ENCODE measurements at regions not wholly inside any gene's neighbourhood (a gene's known extent, or its start where the extent isn't known, plus 50 kb on each side); places are given as distances from the start of the nearest gene placed in this dataset.
A peak's percentile ranks its signal among the peaks of the same experiment; 100 is the strongest.
"Not testable (repeated sequence)": the region's sequence is repeated elsewhere in the genome, so short reads cannot be mapped to it uniquely, and the experiment has no call there.

- peak; percentile 5 for DNase-seq (ENCODE audit: low read depth)
Measured at GRCh38 chr7:136325578-136325977, 348.4 kb upstream of the MTPN start.

DNA sequence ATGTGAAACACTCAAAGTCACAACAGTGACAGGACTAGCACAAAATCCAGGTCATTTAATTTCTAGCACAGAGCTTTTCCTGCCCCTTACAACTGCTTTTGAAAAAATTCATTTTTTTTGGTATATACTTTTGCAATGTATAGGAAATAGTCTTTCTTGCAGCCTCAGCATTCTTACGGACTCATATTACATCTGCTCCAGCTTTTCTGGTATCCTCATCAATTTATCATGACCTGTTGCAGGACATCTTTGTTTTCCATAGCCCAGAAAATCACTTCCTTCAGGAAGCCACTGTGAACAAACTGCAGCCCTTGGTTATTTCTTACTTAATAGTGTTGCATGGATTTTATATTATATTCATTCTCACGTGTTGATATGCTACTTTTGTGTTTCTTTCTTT is 347.9 kb upstream of the MTPN start:
- DNase-seq (ENCODE audit: low read depth), result no peak

- no peak for DNase-seq (ENCODE audit: low read depth)
Measured at GRCh38 chr7:136324073-136324704, 347.0 kb upstream of the MTPN start.

GRCh38 chr7:136312592-136312991 is 335.4 kb upstream of the MTPN start:
- no peak for DNase-seq (ENCODE audit: low read depth)

GRCh38 chr7:136309407-136309806 is 332.2 kb upstream of the MTPN start:
- no peak for DNase-seq (ENCODE audit: low read depth)

DNA sequence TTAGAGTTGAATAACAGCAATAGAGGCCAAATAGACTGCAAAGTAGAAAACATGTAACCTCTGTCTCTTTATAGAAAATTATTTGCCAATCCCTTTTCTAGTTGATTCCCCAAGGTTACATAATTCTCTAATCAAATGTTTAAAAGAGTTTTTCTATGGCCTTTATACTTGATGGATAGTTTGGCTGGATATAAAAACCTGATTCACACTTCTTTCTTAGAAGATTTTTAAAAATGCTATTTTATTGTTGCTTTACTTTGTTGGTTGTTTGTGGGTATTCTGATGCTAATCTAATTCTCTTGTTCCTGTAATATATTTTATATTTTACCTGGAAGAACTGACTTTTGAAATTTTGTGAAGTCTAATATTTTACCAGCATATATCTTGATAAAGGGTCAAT is 331.1 kb upstream of the MTPN start:
- DNase-seq (ENCODE audit: low read depth), result no peak

DNA sequence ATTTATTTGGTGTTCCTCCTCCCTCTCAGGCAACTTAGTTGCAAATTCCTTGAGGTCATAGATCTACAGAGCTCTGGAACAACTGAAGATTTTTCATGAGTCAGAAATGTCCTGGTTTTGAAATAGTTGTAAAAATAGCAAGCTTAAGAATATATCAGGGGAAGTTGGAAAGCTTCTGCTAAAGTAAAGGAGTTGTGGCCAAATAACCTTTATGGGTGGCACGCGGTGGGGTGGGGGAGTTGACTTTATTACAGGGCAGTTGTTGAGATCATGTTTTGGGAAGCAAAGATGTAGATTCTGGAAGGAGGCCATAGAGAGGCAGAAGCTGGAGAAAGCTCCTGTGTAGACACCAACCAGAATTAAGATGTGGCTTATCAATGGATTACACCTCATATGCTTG is 326.0 kb upstream of the MTPN start:
- no peak for DNase-seq (ENCODE audit: low read depth)

DNA sequence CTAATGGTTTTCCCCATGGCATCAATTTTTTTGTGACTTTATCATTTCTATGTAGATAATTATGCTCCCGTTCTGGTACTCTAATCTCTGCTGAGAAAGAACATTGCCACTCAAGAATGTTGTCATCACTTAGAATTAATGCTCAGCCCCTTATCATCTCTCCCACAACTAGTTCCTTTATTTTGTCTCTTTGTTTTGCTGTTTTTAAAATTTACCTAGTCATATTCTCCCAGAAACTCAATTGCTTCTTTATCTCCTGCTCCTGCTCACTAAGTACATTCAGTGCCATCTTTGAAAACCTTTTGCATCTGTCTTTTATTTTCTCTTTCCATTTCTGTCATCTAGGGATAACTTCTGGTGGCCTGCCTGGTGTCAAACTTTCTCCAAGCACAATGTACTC is 324.9 kb upstream of the MTPN start:
- no peak for DNase-seq (ENCODE audit: low read depth)

DNA sequence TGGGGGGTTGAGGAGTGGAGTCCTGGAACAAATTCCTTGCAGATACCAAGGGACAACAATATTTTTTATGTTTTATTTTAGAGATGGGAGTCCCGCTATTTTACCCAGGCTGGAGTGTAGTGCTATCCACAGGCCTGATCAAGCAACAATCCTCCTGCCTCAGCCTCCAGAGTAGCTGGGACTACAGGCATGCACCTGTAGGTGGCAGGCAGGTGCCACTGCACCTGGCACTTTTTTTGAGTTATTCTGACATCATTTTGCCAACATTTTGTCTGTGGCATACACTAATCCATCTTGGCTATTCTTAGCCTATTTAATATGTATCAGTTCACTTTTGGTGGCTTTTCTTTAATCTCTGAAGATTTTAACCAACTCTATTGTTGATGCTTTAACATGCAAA is 317.8 kb upstream of the MTPN start:
- no peak for DNase-seq (ENCODE audit: low read depth)

GRCh38 chr7:136293841-136294391 is 316.8 kb upstream of the MTPN start:
- no peak for DNase-seq (ENCODE audit: low read depth)

DNA sequence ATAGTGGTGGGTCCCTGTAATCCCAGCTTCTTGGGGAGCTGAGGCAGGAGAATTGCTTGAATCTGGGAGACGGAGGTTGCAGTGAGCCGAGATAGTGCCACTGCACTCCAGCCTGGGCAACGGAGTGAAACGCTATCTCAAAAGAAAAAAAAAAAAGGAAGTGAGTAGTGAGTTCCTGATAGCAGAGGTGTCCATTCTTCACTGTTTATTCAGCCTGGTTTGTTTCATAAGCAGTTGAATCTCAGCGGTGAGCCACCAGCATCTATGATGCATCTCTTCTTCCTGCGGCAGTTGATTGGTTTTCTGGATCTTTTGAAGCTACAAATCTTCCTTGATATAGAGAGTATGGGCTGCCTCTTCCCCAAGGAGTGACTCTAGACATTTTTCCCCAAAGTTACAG is 316.1 kb upstream of the MTPN start:
- no peak for DNase-seq (ENCODE audit: low read depth)

DNA sequence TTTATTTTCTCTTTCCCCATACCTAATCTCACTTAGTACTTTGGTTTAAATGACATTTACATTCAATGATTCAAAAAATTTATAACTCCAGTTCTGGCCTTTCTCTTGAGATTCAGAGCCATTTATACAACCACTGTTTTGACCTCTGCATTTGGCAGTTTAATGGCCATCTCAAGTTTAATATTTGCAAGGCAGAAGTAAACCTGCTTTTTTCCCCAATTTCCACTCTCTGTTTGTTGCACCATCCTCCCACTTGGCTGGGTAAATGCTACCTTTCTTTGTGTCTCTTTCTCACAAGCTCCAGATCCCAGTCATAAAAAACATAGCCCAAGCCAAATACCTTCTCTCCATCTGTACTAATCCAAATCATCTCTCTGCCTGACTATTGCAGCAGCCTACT is 315.2 kb upstream of the MTPN start:
- DNase-seq (ENCODE audit: low read depth), result no peak

DNA sequence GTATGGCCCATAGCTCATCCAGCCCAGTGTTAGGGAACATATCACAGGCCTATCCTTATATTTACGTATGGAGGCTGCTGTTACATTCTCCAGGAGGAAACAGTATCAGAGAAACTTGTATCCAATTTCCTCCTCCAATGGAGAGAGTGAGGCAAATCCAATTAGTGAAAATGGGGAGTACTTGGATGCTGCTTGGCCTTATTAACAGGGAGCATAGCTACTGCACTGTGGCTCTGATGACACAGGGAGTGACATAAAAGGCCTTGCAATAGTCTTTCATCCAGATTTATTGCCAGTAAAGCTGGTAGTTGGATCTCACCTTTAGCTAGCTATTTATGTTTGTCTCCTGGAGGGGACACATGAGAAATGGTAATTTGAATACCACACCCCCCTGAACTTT is 313.2 kb upstream of the MTPN start:
- DNase-seq (ENCODE audit: low read depth), result no peak

- peak; percentile 36 for DNase-seq (ENCODE audit: low read depth)
Measured at GRCh38 chr7:136278057-136278456, 300.9 kb upstream of the MTPN start.

DNA sequence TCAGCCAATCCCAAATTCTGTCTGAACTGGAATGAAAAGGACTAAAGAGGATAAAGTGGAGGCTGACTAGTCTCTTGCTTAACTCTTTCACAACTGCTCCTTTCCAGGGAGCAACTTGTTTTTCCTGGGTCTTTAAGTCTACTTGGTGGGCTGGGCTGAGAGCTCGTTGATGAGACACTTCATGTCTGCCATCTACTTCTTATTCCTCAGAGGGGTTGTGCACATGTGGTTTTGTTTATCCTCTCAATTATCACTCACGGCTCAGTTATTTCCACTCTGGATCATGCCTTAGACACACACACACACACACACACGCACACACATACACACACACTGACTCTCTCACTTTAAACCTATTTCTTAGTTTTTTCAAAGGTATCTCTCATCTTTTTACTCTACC is 298.6 kb upstream of the MTPN start:
- DNase-seq (ENCODE audit: low read depth), result peak; percentile 21

GRCh38 chr7:136274636-136275345 is 297.6 kb upstream of the MTPN start:
- DNase-seq (ENCODE audit: low read depth), result no peak

- DNase-seq (ENCODE audit: low read depth), result no peak
Measured at GRCh38 chr7:136272934-136273333, 295.8 kb upstream of the MTPN start.

GRCh38 chr7:136267822-136268221 is 290.7 kb upstream of the MTPN start:
- no peak for DNase-seq (ENCODE audit: low read depth)

DNA sequence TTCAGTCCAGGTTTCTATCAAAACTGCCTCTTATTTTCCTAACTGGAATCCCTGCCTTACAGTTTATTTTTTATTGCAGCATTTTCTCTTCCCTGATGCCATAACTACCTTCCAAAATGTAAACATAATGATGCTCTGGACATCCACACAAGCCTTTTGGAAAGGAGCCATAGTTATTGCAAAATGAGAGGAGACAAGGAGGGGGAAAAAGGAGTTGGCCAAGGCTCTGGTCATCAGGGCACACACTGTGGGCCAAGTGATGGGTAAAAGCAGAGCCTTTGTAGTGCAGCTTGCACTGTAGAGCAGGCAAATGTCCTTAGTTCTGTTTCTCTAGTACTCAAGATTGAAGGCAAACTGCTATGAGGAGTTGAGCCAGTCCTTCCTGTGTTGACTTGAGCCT is 289.3 kb upstream of the MTPN start:
- DNase-seq (ENCODE audit: low read depth), result no peak

GRCh38 chr7:136264304-136264703 is 287.1 kb upstream of the MTPN start:
- DNase-seq (ENCODE audit: low read depth), result not testable (repeated sequence)

DNA sequence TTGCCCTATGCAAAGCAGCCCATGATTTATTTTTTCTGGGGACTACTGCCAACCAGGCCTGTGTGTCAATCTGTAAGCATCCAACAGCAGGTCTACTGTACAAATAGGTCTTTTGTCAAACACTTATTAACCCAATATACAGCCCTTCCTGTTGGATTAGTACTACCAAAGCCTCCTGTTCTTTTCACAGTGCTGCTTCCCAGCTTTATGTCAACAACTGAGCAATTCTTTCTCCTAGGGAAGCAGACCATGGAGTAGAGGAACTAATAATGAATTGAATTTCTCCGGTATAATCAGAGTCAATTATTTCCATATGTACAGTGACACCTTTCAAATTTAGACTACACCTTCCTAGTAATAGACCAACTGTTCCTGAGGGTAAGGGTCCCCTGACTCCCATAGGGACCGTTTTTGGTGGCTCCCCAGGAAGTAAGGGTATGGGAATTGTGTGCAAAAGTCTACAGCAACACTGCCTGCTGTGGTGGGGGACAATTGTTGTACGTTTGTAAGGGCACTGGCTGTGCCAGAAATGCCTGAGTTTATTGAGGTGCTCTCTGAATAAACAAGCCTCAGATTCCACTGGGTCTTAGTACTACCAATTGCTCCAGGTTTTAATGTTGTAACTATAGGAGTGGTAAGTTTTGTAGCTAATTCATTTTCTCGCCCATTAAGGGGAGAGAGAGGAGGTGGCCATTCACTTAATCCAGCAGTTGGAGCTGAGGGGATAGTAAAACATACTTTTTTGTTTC is 286.1 kb upstream of the MTPN start:
- DNase-seq (ENCODE audit: low read depth), result peak; percentile 5

GRCh38 chr7:136260591-136260990 is 283.4 kb upstream of the MTPN start:
- peak; percentile 2 for DNase-seq (ENCODE audit: low read depth)

GRCh38 chr7:136259074-136259473 is 281.9 kb upstream of the MTPN start:
- no peak for DNase-seq (ENCODE audit: low read depth)
